CD4-positive, alpha-beta T cell treated with Interferon gamma for 1 hour (primary cell): ENCODE measurements at regions not wholly inside any gene's neighbourhood (a gene's known extent, or its start where the extent isn't known, plus 50 kb on each side); places are given as distances from the start of the nearest gene placed in this dataset.

Experiments
- DNase-seq: peaks from one replicate; pipeline ENCODE4 v3.0.0-alpha.2; 2020

DNA sequence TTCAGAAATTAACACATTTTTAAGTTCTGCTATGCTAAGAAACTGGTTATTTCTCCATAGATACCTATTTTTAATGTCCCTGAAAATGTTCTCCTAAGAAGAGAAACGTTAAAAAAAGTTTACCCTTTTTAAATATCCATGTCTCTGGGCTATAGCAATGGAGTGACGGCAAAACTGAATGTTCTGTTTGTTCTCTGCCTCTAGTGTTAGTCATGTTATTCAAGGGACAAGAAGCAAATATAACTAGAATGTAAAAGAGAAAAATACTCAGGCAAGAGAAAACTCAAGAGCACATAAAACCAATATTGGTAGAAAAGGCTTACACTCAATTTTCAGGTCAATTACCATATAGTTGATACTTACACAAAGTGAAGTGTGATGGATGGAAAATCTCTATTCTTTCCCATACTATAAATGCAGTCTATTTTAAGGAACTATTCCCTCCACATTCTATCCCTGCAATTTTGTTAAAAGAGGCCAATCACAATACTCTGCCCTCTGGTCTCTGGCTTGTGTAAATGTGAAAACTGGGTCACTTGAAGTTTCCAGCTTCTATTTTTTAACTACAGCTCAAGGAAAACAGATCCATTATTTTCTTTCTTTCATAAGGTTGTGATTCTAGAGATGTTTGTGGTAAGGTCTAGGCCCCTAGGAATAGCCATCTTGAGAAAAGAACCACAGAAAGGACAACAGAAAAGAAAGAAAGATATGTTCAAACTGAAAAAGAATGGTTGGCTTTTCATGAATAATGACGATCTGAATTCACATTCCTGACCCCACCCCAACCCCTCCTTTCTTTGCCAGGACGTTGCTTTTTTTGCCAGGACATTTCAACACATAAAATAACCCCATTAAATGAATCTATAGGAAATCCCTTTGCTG, 200.3 kb upstream of the FAM83B start:
- no peak for DNase-seq

- DNase-seq = no peak
These were observed 199.5 kb upstream of the FAM83B start for GRCh38 chr6:54646951-54647664.

- no peak for DNase-seq
These were observed 192.2 kb upstream of the FAM83B start for GRCh38 chr6:54654381-54654780.

GRCh38 chr6:54655162-54655561, 191.4 kb upstream of the FAM83B start:
- DNase-seq = no peak

DNA sequence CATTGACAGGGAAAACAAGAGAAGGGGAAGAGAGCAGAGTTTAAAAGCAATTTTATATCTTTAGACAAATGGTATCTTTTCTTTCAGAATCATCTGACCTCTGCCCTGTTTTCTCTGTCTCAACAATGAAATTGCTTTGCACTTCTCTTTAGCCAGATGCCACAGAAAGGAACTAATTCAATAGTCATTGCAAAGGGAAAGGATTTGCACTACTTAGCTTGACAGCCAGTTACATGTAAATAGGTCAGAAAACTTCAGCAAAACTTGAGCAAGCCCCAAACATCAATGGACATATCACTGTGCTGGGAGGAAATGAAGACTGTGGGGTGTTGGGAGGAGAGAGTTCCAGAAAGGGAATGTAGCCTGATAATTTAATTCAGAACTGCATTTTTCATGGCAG, 181.3 kb upstream of the FAM83B start:
- no peak for DNase-seq

DNA sequence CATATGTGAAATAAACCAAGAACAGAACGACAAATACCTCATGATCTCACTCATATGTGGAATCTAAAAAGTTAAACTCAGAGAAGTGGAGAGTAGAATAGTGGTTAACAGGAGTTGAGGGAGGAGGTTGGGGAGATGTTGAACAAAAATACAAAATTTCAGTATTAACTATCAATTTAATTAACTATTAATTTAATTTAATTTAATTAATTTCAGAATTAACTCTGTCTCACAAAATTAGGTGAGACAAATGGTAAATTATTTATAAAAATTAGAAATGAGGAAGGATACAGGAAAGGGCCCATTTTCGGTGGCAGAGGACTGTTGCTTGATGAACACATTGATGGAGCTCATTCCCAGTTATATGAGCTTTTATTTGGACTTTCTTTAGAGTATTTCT, 166.0 kb upstream of the FAM83B start:
- DNase-seq = no peak

- no peak for DNase-seq
These were observed 165.3 kb upstream of the FAM83B start for GRCh38 chr6:54681267-54681666.

- no peak for DNase-seq
These were observed 164.6 kb upstream of the FAM83B start for GRCh38 chr6:54681987-54682386.

GRCh38 chr6:54689620-54690019, 157.0 kb upstream of the FAM83B start:
- no peak for DNase-seq

DNA sequence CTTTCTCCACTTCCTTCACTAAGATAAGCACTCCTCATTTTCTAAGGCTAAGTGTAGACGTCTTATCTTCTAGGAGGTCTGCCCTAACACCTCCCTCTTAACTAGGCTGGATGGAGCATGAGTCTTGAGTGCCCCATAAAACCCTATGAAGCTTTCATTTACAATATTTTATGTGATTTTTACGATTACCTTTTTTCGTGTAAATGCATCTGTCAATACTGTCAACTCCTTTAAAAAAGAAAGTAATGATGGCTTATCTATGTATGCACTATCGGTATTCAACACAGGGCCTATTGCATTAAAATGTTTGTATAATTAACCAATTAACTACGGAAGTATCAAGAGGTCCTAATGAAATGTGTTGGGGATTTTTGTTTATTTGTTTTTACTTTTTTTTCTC, 156.0 kb upstream of the FAM83B start:
- no peak for DNase-seq

GRCh38 chr6:54694928-54695532, 151.5 kb upstream of the FAM83B start:
- DNase-seq = no peak

GRCh38 chr6:54695815-54696214, 150.8 kb upstream of the FAM83B start:
- no peak for DNase-seq

DNA sequence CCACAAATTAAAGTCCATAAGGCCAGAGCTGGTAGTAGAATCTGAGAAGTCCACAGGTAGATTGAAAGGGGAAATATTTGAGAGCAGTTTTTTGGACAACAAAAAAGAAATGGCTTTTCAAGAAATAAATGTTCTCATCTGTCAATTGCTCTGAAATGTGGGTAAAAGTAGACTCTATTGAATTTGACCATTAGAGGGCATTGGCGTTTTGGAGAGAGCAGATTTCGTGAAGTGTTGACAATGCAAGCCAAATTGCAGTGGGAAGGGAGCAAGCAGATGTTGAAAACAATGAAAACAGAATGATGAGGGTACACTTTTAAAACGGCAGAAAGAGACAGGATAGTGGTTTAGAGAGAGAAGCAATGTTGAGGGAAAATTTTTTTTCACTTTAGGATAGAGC, 149.1 kb upstream of the FAM83B start:
- DNase-seq = no peak

GRCh38 chr6:54698974-54699373, 147.6 kb upstream of the FAM83B start:
- no peak for DNase-seq

DNA sequence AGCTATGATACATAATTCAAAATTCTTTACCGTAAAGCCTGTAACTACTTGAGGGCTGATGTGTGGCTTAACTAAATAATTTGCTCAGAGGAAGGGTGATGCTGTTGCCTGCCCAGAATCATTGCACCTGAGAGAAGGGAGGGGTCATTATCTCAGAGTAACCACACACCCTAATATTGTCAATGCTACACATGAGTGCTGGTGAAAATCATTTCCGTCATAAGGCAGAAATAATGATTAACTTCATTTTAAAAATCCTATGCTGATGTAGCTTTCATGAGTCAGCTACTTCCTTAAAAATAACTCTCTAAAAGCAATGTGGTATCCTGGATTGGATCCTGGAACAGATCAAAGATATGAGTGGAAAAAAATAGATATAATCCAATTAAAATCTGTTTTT, 146.4 kb upstream of the FAM83B start:
- no peak for DNase-seq

DNA sequence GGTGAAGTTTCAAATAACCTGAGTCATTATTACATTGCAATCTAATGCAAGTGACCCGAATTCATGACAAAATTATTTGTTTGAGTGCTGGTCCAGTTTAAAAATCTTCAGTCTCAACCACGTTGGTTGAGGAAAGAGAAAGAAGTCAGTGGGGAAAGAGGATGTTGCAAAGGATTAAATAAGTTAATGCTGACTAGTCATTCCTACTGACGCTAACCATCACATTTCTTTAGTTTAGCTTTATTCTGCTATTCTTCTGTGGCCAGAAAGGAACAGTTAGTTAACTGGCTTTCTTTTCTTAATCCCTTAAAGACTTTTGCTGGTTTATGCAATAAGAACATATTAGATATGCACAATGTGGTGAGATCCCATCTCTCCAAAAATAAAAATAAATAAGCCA, 143.8 kb upstream of the FAM83B start:
- DNase-seq = no peak

DNA sequence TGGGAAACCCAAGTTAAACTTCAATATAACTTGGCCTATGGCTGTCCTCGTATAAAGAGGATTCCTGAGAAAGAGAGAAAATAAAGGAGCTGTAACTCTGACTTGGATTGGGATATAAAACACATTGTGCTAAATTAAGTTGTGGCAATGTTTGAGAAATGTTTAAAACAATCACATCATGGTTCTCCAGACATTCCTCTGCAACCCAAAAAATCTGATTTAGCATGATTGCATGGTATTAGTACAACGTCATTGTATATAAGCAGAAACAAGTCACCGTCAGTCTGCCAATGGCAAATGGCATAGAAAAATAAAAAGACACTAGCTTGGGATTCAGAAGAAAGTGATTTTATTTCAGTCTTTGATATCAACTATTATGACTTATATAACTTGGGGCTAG, 140.2 kb upstream of the FAM83B start:
- DNase-seq = no peak

- DNase-seq = no peak
These were observed 139.5 kb upstream of the FAM83B start for GRCh38 chr6:54706844-54707605.

DNA sequence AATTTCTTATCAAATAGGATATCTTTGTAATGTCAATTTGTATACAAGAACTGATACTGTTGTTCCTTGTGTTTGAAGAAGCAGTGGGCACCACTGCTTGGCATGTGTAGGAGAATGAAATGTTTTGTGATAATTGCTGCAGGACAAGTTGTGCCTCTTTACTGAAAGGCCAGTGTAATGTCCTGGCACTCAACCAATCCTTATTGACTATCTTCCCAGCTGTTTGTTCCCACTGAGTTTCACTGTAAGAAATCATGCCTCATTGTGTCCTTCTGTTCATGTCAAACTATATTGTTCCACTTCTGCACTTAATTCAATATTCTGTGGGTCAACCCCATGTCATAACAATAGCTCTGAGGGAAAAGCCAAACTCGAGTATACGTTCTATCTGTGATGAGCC, 136.1 kb upstream of the FAM83B start:
- DNase-seq = no peak

DNA sequence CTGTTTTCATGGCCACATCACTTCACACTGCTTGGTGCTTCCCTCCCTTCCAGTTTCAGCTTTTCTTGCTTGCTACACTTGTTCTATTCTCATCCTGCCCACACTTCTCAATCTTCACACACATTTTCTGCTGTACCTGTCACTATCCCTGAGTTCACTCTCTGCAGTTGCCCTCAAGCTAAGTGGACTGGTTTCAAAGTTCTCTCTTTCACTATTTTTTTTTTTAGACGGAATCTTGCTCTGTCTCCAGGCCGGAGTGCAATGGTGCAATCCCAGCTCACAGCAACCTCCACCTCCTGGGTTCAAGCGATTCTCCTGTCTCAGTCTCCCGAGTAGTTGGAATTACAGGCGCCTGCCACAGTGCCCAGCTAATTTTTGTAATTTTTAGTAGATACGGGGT, 130.6 kb upstream of the FAM83B start:
- no peak for DNase-seq

DNA sequence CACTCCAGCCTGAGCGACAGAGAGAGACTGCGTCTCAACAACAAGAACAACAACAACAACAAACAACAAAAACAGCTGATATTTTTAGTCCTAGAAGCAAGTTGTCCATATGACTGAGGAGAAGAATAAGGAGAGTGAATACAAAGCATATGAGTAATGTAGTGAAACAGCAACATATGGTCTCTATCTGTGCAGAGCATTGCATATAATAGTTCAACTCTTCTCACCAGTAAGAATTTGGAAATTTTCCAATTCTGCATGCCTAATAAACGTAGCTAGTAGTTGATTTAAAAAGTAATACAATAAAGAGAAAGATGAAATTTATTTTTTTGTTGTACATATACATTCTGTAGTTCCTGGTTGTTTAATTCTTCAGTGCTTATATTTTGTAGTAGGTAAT, 129.7 kb upstream of the FAM83B start:
- no peak for DNase-seq

- DNase-seq = peak; percentile 7
These were observed 128.6 kb upstream of the FAM83B start for GRCh38 chr6:54717849-54718455.

- no peak for DNase-seq
These were observed 128.0 kb upstream of the FAM83B start for GRCh38 chr6:54718541-54719023.
